PC-9 (cell line): ENCODE measurements at regions not wholly inside any gene's neighbourhood (a gene's known extent, or its start where the extent isn't known, plus 50 kb on each side); places are given as distances from the start of the nearest gene placed in this dataset.

Source experiments
- BruUV-seq: library from RNA; stranded (reverse); fragments of 400-500 nt; replicated peaks from 2 replicates; lab custom pipeline; 2021; lab: Mats Ljungman, UMichigan
- CTCF ChIA-PET: fragments of 300-600 bp; sonication (Branson Sonifier 250); formaldehyde crosslinking; loops from one replicate; lab custom pipeline; 2022; ENCODE audit warnings: antibody characterized with exemption; lab: Charles Lee
- POLR2A ChIA-PET: fragments of 300-600 bp; sonication (Branson Sonifier 250); formaldehyde crosslinking; loops from one replicate; lab custom pipeline; 2022; ENCODE audit warnings: antibody characterized with exemption; ENCODE audit not compliant: unreplicated experiment; lab: Charles Lee
- DNase-seq, 2 experiments: peaks; one replicate each; pipeline versions ENCODE4 v3.0.0 to v3.0.0-alpha.2; 2015 to 2022; ENCODE audit warnings: mixed read lengths in 1 of 2
- H2AFZ ChIP-seq: fragments of 200-600 bp; sonication (generic); 2 replicates; pipeline ENCODE4 v1.8.1; 2017; ENCODE audit warnings: antibody characterized with exemption
- H3F3A ChIP-seq: fragments of 200-600 bp; sonication (generic); 2 replicates; pipeline ENCODE4 v1.8.1; 2017; ENCODE audit warnings: antibody characterized with exemption, mild to moderate bottlenecking, low read depth; ENCODE audit not compliant: insufficient read depth
- H3K27ac ChIP-seq: fragments of 200-600 bp; sonication (generic); 2 replicates; pipeline ENCODE4 v1.6.1; 2016; ENCODE audit warnings: mixed run types
- H3K27me3 ChIP-seq: fragments of 200-600 bp; sonication (generic); 2 replicates; pipeline ENCODE4 v1.6.1; 2016; ENCODE audit warnings: low read depth, mixed run types; ENCODE audit not compliant: insufficient read depth
- H3K36me3 ChIP-seq: fragments of 200-600 bp; sonication (generic); 2 replicates; pipeline ENCODE4 v1.6.1; 2016; ENCODE audit warnings: low read depth, mixed run types
- H3K4me1 ChIP-seq: fragments of 200-600 bp; sonication (generic); replicated peaks from 2 replicates; pipeline ENCODE4 v1.6.1; 2016; ENCODE audit warnings: mixed run types; ENCODE audit not compliant: insufficient read depth
- H3K4me2 ChIP-seq: fragments of 200-600 bp; sonication (generic); 2 replicates; pipeline ENCODE4 v1.6.1; 2017; ENCODE audit warnings: mixed run types
- H3K4me3 ChIP-seq: fragments of 200-600 bp; sonication (generic); 2 replicates; pipeline ENCODE4 v1.6.1; 2016; ENCODE audit warnings: mixed run types
- H3K79me2 ChIP-seq: fragments of 200-600 bp; sonication (generic); 2 replicates; pipeline ENCODE4 v1.6.1; 2017; ENCODE audit warnings: low read depth, mixed run types
- H3K9me2 ChIP-seq: fragments of 200-600 bp; sonication (generic); 2 replicates; pipeline ENCODE4 v1.8.1; 2017; ENCODE audit warnings: mild to moderate bottlenecking; ENCODE audit not compliant: insufficient read depth
- H3K9me3 ChIP-seq: fragments of 200-600 bp; sonication (generic); 2 replicates; pipeline ENCODE4 v1.8.1; 2016; ENCODE audit warnings: low read depth; ENCODE audit not compliant: insufficient read depth
- H4K20me1 ChIP-seq: fragments of 200-600 bp; sonication (generic); 2 replicates; pipeline ENCODE4 v1.8.1; 2017; ENCODE audit not compliant: insufficient read depth
- CTCF ChIP-seq: fragments of 200-600 bp; sonication (generic); conservative IDR thresholded peaks from 2 replicates; pipeline ENCODE4 v1.6.1; 2017; ENCODE audit warnings: mixed run types, antibody characterized with exemption, mild to moderate bottlenecking, moderate library complexity
- EZH2 ChIP-seq: fragments of 200-600 bp; sonication (generic); IDR thresholded peaks from 2 replicates; pipeline ENCODE4 v1.8.0; 2017; ENCODE audit warnings: antibody characterized with exemption, low read depth
- intact Hi-C: fragments of 100-400 bp; cut with micrococcal nuclease; formaldehyde crosslinking; loops from one replicate; pipeline ENCODE4 v1.10.0; 2022; ENCODE audit not compliant: unreplicated experiment

- H3K79me2 ChIP-seq: no peaks in the 10 kb centered on the region
- no peak overlapping the region for H3K4me3 ChIP-seq
- H3K9me2 ChIP-seq: no peaks in the 10 kb centered on the region
- ChIA-PET POLR2A (no interaction called here), CTCF (no interaction called here)
- H3K4me2 ChIP-seq: no peak overlapping the region
- DNase-seq: no peak
- H3K27ac ChIP-seq: no peak overlapping the region
- no peak overlapping the region for H2AFZ ChIP-seq
- no peaks in the 10 kb centered on the region for H3K4me1 ChIP-seq
- no peaks in the 10 kb centered on the region for H3K9me3 ChIP-seq
- BruUV-seq: no TSS peak
- H4K20me1 ChIP-seq: no peaks in the 10 kb centered on the region
- no peaks in the 10 kb centered on the region for H3K27me3 ChIP-seq
- no peaks in the 10 kb centered on the region for H3F3A ChIP-seq
- intact Hi-C loops: no loop called here
- H3K36me3 ChIP-seq: no peaks in the 10 kb centered on the region
- TF ChIP-seq EZH2: no peak
- TF ChIP-seq CTCF: no peak
Measured at GRCh38 chr5:122697191-122697590, 77.7 kb upstream of the SNX2 start.

GRCh38 chr5:122699201-122699600, 75.7 kb upstream of the SNX2 start:
- Histone ChIP-seq H3K4me2 (no peak overlapping the region), H4K20me1 (no peaks in the 10 kb centered on the region), H3K4me1 (no peaks in the 10 kb centered on the region), H3K27me3 (no peaks in the 10 kb centered on the region), H3K9me2 (no peaks in the 10 kb centered on the region), H3K27ac (no peak overlapping the region), H3F3A (no peaks in the 10 kb centered on the region), H3K79me2 (no peaks in the 10 kb centered on the region), H3K36me3 (no peaks in the 10 kb centered on the region), H3K4me3 (no peak overlapping the region), H2AFZ (no peak overlapping the region), H3K9me3 (no peaks in the 10 kb centered on the region)
- POLR2A ChIA-PET: no interaction called here
- TF ChIP-seq CTCF: no peak
- no peak for TF ChIP-seq EZH2
- intact Hi-C loops: no loop called here
- BruUV-seq: no TSS peak
- no peak for DNase-seq
- CTCF ChIA-PET: interaction anchor here (0.7 kb wide), 1 partner anchor 205 kb away, joined by 4 read pairs; no protein-coding TSS in a partner anchor

GRCh38 chr5:122701640-122702523, 73.0 kb upstream of the SNX2 start:
- intact Hi-C loops: loop anchor here (5.0 to 10.0 kb wide), 3 partner anchors 73 to 663 kb away; partner anchors contain the start of genes SNX2 and SNX24
- Histone ChIP-seq H3K4me3 (no peak overlapping the region), H2AFZ (no peak overlapping the region), H3K27ac (no peak overlapping the region), H3K27me3 (no peaks in the 10 kb centered on the region), H3K4me2 (no peak overlapping the region), H4K20me1 (no peaks in the 10 kb centered on the region), H3K36me3 (no peaks in the 10 kb centered on the region), H3K4me1 (no peaks in the 10 kb centered on the region), H3K79me2 (no peaks in the 10 kb centered on the region), H3K9me3 (no peaks in the 10 kb centered on the region), H3K9me2 (no peaks in the 10 kb centered on the region), H3F3A (no peaks in the 10 kb centered on the region)
- no peak for DNase-seq
- no peak for TF ChIP-seq CTCF
- TF ChIP-seq EZH2: no peak
- BruUV-seq: no TSS peak
- ChIA-PET CTCF (no interaction called here), POLR2A (interaction anchor here (0.6 kb wide), 2 partner anchors 137 to 508 kb away, joined by 3 to 4 read pairs; no protein-coding TSS in a partner anchor)
